ENCODE measurements at regions not wholly inside any gene's neighbourhood (a gene's known extent, or its start where the extent isn't known, plus 50 kb on each side); places are given as distances from the start of the nearest gene placed in this dataset.

DNA sequence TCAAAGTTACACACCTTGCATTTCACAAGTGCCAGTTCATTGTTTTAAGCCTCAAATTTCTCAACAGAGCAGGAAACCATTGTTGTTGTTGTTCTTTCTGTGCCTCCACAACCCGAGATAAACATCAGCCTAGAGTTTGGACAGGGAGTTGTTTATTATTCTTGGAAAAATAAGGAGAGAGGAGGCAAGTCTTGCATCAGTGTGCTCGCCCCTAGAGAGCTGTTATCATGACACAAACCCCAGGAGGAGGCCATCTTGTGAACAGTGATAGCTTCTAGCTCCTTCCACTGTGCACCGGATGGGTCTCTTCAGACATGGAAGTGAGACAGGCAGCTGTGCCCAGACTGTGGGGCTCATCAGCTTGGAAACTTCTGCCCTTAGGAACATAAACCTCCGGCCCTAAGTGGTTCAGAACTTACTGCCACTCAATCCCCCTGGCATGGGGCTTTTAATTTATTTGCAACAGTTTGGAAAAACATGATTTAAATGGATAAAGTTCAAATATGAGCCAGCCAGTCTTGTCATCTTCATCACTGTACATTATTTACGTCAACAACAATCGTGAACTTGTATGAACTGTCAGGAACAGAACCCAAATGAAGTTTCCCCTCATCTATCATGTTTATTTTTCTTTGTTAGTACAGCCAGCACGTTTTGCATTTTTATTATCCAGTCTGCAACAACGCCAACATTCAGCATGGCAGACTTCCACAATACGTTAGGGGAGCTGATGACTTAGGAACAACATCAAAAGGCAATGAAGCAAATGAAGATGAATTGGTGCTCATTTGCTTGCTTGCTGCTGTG, 181.7 kb upstream of the S1PR3 start:
- Histone ChIP-seq H3K36me3 (replicated peaks) (no peaks in the 10 kb centered on the region), H3K27ac (no peak overlapping the region), H3K27me3 (replicated peaks) (no peaks in the 10 kb centered on the region), H3K4me3 (ENCODE audit: low read depth, low read length) (no peak overlapping the region)
- no peak for DNase-seq
- TF ChIP-seq, protein P1, sequence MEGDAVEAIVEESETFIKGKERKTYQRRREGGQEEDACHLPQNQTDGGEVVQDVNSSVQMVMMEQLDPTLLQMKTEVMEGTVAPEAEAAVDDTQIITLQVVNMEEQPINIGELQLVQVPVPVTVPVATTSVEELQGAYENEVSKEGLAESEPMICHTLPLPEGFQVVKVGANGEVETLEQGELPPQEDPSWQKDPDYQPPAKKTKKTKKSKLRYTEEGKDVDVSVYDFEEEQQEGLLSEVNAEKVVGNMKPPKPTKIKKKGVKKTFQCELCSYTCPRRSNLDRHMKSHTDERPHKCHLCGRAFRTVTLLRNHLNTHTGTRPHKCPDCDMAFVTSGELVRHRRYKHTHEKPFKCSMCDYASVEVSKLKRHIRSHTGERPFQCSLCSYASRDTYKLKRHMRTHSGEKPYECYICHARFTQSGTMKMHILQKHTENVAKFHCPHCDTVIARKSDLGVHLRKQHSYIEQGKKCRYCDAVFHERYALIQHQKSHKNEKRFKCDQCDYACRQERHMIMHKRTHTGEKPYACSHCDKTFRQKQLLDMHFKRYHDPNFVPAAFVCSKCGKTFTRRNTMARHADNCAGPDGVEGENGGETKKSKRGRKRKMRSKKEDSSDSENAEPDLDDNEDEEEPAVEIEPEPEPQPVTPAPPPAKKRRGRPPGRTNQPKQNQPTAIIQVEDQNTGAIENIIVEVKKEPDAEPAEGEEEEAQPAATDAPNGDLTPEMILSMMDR (IDR thresholded peaks at IDR 0.05; ENCODE audit: low read depth, low read length, missing control alignments) = no peak
- in situ Hi-C loops (cut with HindIII; ENCODE audit: low pct_ligation_motif_present, low sequenced_read_pairs) = no loop called here

DNA sequence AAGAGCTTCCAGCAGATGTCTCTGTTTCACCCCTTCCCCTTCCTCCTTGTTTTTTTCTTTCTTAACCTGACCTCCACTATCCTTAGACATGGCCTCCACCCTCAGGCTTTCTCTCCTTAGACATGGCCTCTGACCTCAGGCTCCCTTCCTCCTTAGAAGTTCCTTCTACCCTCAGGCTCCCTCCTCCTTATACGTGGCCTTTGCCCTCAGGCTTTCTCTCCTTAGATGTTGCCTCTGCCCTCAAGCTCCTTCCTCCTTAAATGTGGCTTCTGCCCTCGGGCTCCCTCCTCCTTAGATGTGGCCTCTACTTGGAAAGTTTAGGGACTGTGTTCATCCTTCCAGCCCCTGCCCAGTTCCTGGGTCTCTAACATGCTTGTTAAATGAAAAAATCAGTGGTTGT, 180.4 kb upstream of the S1PR3 start:
- no peaks in the 10 kb centered on the region for H3K36me3 ChIP-seq (replicated peaks)
- H3K27ac ChIP-seq = no peak overlapping the region
- TF ChIP-seq, protein P1 (IDR thresholded peaks at IDR 0.05; ENCODE audit: low read depth, low read length, missing control alignments) = no peak
- in situ Hi-C loops (cut with HindIII; ENCODE audit: low pct_ligation_motif_present, low sequenced_read_pairs) = no loop called here
- no peak overlapping the region for H3K4me3 ChIP-seq (ENCODE audit: low read depth, low read length)
- no peak for DNase-seq
- no peaks in the 10 kb centered on the region for H3K27me3 ChIP-seq (replicated peaks)

DNA sequence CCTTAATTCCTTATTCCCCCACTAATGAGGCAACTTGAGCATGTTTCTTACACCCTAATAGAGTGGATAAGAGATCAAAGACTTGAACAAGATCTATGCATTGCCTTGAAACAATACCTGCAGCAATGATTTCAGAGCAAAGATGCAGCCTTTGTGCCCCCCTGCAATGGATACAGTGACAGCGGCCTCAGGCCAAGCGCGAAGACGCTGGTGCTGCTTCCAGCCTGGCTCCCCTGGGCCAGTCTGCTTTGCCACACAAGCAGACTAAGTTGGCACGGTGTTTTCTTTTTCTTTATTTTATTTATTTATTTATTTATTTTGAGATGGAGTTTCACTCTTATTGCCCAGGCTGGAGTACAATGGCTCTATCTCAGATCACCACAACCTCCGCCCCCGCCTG, 179.8 kb upstream of the S1PR3 start:
- Histone ChIP-seq H3K4me3 (ENCODE audit: low read depth, low read length) (no peak overlapping the region), H3K27me3 (replicated peaks) (no peaks in the 10 kb centered on the region), H3K36me3 (replicated peaks) (no peaks in the 10 kb centered on the region), H3K27ac (no peak overlapping the region)
- TF ChIP-seq, protein P1 (IDR thresholded peaks at IDR 0.05; ENCODE audit: low read depth, low read length, missing control alignments) = no peak
- no peak for DNase-seq
- in situ Hi-C loops (cut with HindIII; ENCODE audit: low pct_ligation_motif_present, low sequenced_read_pairs) = no loop called here

DNA sequence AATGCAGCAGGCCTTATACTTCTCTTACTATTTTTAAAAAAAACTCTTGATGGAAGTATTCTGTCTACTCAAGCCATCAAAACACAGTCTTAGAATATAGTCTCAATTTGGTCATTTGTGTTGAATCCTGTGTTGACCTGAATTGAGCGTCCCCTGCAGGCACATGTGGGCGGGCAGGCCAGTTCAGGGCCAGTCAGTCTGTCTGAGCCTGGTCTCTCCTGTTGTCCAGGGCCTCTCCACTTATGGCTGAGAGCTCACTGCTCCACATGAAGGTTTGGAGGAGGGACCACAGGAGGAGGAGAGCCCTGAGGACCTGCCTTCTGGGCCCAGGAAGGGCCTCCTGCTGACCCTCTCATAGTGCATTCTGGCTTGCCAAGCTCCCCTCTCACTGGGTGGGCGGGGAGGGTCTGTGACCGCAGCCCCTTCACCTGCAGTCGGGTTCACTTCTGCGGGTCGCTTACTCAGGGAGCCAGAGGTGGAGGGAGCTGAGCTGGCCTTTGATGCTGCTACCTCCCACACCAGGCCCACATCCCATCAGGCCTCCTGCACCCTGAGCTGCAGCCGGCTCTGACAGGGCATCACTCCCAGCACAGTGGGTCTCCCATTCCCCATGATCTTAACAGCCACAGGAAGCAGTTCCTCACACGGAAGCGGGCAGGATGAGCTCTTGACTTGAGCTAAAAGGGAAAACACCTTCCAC, 178.2 kb upstream of the S1PR3 start:
- Histone ChIP-seq H3K27me3 (replicated peaks) (no peaks in the 10 kb centered on the region), H3K4me3 (ENCODE audit: low read depth, low read length) (no peak overlapping the region), H3K36me3 (replicated peaks) (no peaks in the 10 kb centered on the region), H3K27ac (no peak overlapping the region)
- TF ChIP-seq, protein P1 (IDR thresholded peaks at IDR 0.05; ENCODE audit: low read depth, low read length, missing control alignments) = no peak
- in situ Hi-C loops (cut with HindIII; ENCODE audit: low pct_ligation_motif_present, low sequenced_read_pairs) = no loop called here
- DNase-seq = no peak

DNA sequence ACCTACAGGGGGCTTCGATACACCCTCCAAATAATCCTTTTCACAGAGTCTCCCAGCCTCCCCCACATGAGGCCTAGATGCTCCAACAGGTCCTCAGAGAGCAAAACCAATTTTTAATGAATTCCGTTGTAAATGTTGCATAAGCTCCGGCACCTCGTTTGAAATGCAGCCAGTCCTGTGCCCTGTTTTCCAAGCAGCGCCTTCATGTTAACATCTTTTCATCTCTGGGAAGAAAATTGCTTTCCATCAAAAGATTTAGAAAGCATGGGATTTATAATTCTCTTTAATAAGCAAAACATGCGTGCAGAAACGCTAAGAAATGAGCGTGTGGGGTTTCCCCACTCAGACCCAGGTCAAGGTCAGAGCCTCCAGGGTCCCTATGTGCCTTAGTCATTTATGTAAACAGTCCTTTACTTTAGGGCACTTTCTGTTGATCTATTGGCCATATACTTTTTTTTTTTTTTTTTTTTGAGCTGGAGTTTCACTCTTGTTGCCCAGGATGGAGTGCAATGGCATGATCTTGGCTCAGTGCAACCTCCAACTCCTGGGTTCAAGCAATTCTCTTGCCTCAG, 177.5 kb upstream of the S1PR3 start:
- DNase-seq = no peak
- no peaks in the 10 kb centered on the region for H3K27me3 ChIP-seq (replicated peaks)
- no peak overlapping the region for H3K4me3 ChIP-seq (ENCODE audit: low read depth, low read length)
- TF ChIP-seq, protein P1 (IDR thresholded peaks at IDR 0.05; ENCODE audit: low read depth, low read length, missing control alignments) = no peak
- no peaks in the 10 kb centered on the region for H3K36me3 ChIP-seq (replicated peaks)
- no peak overlapping the region for H3K27ac ChIP-seq
- in situ Hi-C loops (cut with HindIII; ENCODE audit: low pct_ligation_motif_present, low sequenced_read_pairs) = no loop called here

All from brain microvascular endothelial cell (primary cell).